Thymus (tissue), 11 donors: ENCODE measurements at regions not wholly inside any gene's neighbourhood (a gene's known extent, or its start where the extent isn't known, plus 50 kb on each side); places are given as distances from the start of the nearest gene placed in this dataset.

Experiments used
- DNase-seq, 9 donors: peaks; one replicate each; pipeline ENCODE4 v3.0.0-alpha.2; 2013; ENCODE audit warnings: low spot score in 9 of 9, low read depth in 6 of 9, missing footprints in 1 of 9
- H3K27ac ChIP-seq, 2 donors: one replicate each; pipeline ENCODE4 v1.5.1; 2013; ENCODE audit warnings: control low read depth in 1 of 2, low read depth in 1 of 2, low read length in 1 of 2, mild to moderate bottlenecking in 1 of 2, moderate library complexity in 1 of 2
- H3K27me3 ChIP-seq, 2 donors: one replicate each; pipeline ENCODE4 v1.5.1; 2013; ENCODE audit warnings: low read length in 1 of 2; ENCODE audit not compliant: control insufficient read depth in 2 of 2, insufficient read depth in 1 of 2
- H3K36me3 ChIP-seq, 2 donors: one replicate each; pipeline ENCODE4 v1.5.1; 2013; ENCODE audit warnings: low read length in 1 of 2, mild to moderate bottlenecking in 1 of 2, moderate library complexity in 1 of 2; ENCODE audit not compliant: control insufficient read depth in 2 of 2, insufficient read depth in 2 of 2
- H3K4me1 ChIP-seq, 2 donors: one replicate each; pipeline ENCODE4 v1.5.1; 2013; ENCODE audit warnings: low read length in 2 of 2; ENCODE audit not compliant: control insufficient read depth in 2 of 2, insufficient read depth in 2 of 2
- H3K4me3 ChIP-seq, 2 donors: one replicate each; pipeline ENCODE4 v1.5.1; 2013; ENCODE audit warnings: low read length in 2 of 2, control low read depth in 1 of 2, mild to moderate bottlenecking in 1 of 2
- H3K9me3 ChIP-seq, 2 donors: one replicate each; pipeline ENCODE4 v1.5.1; 2013; ENCODE audit warnings: low read length in 1 of 2, mild to moderate bottlenecking in 1 of 2; ENCODE audit not compliant: control insufficient read depth in 2 of 2, insufficient read depth in 1 of 2
- WGBS: extraction: QIAGEN DNeasy Blood & Tissue Kit; methylation state at CpG from one replicate; pipeline ENCODE4 v1.1.7; 2013; 5-methylcytosine and 5-hydroxymethylcytosine counted together
- donor health status: healthy.

- WGBS = 13% methylated on average over 4 of the region's 4 CpGs
Observed at GRCh38 chr14:65877624-65878023, 465.1 kb downstream of the FUT8 start.

GRCh38 chr14:65878586-65878985, 466.1 kb downstream of the FUT8 start:
- Histone ChIP-seq H3K4me3 (no peak overlapping the region), H3K9me3 (peaks cover 0 to 2% of the 10 kb centered on the region in 2 donors), H3K27me3 (no peaks in the 10 kb centered on the region), H3K4me1 (peaks cover 6 to 10% of the 10 kb centered on the region in 2 donors), H3K36me3 (no peaks in the 10 kb centered on the region), H3K27ac (no peak overlapping the region)
- no peak for DNase-seq
- WGBS = 69% methylated on average over 4 of the region's 4 CpGs

More at GRCh38 chr14:65877624-65878023, 465.1 kb downstream of the FUT8 start:
- Histone ChIP-seq H3K4me1 (peaks cover 6 to 10% of the 10 kb centered on the region in 2 donors), H3K9me3 (peaks cover 0 to 2% of the 10 kb centered on the region in 2 donors), H3K36me3 (no peaks in the 10 kb centered on the region), H3K27ac (peak overlapping the region in 1 of 2 donors; percentile 83), H3K27me3 (no peaks in the 10 kb centered on the region), H3K4me3 (no peak overlapping the region)
- peak in 4 of 9 donors; percentile 41 to 81 (median 54) for DNase-seq

DNA sequence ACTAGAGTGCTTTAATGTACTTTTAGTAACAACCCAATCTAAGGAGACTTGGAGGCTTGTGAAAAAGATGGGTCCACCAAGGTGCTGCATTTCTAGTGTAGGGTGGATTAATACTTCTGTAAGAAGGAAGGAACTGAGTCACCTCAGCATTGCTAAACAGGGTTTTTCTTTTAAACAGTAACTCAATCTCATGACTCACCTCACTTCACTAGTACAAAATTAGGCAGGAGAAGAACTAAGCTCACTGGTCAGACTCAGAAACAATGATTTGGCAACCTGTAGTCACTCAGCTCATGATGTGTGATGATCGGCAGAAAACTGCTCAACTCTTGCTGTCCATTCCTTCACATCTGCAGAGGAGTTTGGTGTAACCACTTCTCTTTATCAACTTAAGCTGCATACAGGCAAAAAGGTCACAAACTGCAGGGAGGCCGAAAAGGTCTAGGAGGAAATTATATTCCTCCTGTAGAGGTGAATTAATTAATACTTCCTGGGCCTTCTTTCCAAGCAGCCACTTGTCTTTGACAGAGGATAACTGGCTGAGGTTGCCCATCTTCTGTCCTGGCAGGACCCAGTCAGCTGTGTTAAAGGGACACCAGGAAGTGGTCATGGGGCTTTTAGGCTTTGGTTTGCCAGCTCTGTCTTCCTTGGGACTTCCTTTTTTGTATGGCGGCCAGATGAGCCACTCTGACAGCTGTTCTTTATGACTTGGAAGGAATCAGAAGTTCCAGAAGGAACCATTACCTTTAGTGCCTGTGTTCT, 466.9 kb downstream of the FUT8 start:
- Histone ChIP-seq H3K27ac (no peak overlapping the region), H3K36me3 (no peaks in the 10 kb centered on the region), H3K4me1 (peaks cover 6 to 10% of the 10 kb centered on the region in 2 donors), H3K9me3 (peaks cover 0 to 2% of the 10 kb centered on the region in 2 donors), H3K4me3 (no peak overlapping the region), H3K27me3 (no peaks in the 10 kb centered on the region)
- DNase-seq = no peak
- WGBS = 90% methylated on average over 3 of the region's 3 CpGs

DNA sequence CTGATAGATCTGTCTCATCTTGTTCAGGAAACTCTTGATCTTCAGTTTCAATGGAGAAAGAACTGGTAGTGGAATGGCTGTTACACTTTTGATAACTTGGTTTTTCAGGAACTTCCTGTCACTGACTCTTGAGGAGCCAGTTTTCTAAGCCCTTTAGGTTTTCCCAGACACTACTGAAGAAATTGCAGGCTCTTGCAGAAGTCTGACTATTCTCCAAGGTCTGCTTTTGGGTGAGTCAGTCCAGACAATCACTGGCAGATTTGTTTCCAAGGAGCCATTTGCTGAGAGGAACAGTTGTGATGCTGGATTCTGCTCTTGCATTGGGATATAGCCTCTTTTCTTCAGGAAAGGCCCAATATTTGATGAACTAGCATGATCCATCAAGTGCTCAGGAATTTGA, 468.0 kb downstream of the FUT8 start:
- DNase-seq = no peak

GRCh38 chr14:65881642-65882041, 469.1 kb downstream of the FUT8 start:
- Histone ChIP-seq H3K36me3 (no peaks in the 10 kb centered on the region), H3K4me1 (peaks cover 6 to 10% of the 10 kb centered on the region in 2 donors), H3K4me3 (no peak overlapping the region), H3K27me3 (no peaks in the 10 kb centered on the region), H3K27ac (no peak overlapping the region), H3K9me3 (peaks cover 0 to 2% of the 10 kb centered on the region in 2 donors)
- no peak for DNase-seq

More for the DNA sequence above, 468.0 kb downstream of the FUT8 start:
- Histone ChIP-seq H3K4me3 (no peak overlapping the region), H3K36me3 (no peaks in the 10 kb centered on the region), H3K27ac (no peak overlapping the region), H3K27me3 (no peaks in the 10 kb centered on the region), H3K9me3 (peaks cover 0 to 2% of the 10 kb centered on the region in 2 donors), H3K4me1 (peaks cover 6 to 10% of the 10 kb centered on the region in 2 donors)

DNA sequence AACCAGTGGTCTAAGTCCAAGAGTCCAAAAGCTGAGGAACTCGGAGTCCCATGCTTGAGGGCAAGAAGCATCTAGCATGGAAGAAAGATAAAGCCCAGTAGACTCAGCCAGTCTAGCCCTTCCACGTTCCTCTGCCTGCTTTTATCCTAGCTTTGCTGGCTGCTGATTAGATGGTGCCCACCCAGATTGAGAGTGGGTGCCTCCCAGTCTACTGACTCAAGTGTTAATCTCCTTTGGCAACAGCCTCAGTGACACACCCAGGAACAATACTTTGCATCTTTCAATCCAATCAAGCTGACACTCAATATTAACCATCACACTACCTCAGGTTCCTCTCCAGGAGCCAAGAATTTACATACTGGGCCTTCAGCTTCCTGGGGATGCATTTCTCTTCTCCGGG, 476.1 kb downstream of the FUT8 start:
- Histone ChIP-seq H3K27ac (no peak overlapping the region), H3K4me3 (no peak overlapping the region), H3K4me1 (no peaks in the 10 kb centered on the region), H3K9me3 (no peaks in the 10 kb centered on the region), H3K27me3 (no peaks in the 10 kb centered on the region), H3K36me3 (no peaks in the 10 kb centered on the region)
- DNase-seq = no peak
- WGBS = 81% methylated on average over 3 of the region's 3 CpGs

- no peak for DNase-seq
- Histone ChIP-seq H3K4me3 (no peak overlapping the region), H3K9me3 (no peaks in the 10 kb centered on the region), H3K27me3 (no peaks in the 10 kb centered on the region), H3K36me3 (no peaks in the 10 kb centered on the region), H3K4me1 (no peaks in the 10 kb centered on the region), H3K27ac (no peak overlapping the region)
- WGBS = 96% methylated on average over 7 of the region's 7 CpGs
Observed at GRCh38 chr14:65892315-65892714, 479.8 kb downstream of the FUT8 start.

DNA sequence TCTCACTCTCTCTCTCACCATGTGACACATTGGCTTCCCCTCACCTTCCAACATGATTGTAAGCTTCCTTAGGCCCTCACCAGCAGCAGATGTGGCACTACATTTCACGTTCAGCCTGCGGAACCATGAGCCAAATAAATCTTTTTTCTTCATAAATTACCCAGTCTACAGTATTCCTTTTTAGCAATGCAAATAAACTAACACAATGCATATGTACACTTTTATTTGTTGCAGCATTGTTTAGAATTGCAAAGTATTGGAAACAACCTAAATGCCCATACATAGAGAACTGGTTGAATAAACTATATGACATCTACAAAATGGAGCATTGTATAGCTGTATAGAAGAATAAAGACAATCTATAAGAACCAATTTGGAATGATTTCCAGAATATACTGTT, 487.6 kb downstream of the FUT8 start:
- no peak for DNase-seq

GRCh38 chr14:65901595-65901994, 489.1 kb downstream of the FUT8 start:
- Histone ChIP-seq H3K9me3 (peaks cover 0 to 11% of the 10 kb centered on the region in 2 donors), H3K27ac (no peak overlapping the region), H3K4me1 (no peaks in the 10 kb centered on the region), H3K27me3 (no peaks in the 10 kb centered on the region), H3K4me3 (no peak overlapping the region), H3K36me3 (no peaks in the 10 kb centered on the region)
- WGBS = 91% methylated on average over 1 of the region's 1 CpG
- DNase-seq = no peak

More for the DNA sequence above, 487.6 kb downstream of the FUT8 start:
- H3K27me3 ChIP-seq = no peaks in the 10 kb centered on the region
- WGBS = 95% methylated on average over 2 of the region's 2 CpGs
- H3K36me3 ChIP-seq = no peaks in the 10 kb centered on the region
- no peak overlapping the region for H3K4me3 ChIP-seq
- peaks cover 0 to 11% of the 10 kb centered on the region in 2 donors for H3K9me3 ChIP-seq
- H3K27ac ChIP-seq = no peak overlapping the region
- no peaks in the 10 kb centered on the region for H3K4me1 ChIP-seq
